ENCODE measurements at regions not wholly inside any gene's neighbourhood (a gene's known extent, or its start where the extent isn't known, plus 50 kb on each side); places are given as distances from the start of the nearest gene placed in this dataset.

DNA sequence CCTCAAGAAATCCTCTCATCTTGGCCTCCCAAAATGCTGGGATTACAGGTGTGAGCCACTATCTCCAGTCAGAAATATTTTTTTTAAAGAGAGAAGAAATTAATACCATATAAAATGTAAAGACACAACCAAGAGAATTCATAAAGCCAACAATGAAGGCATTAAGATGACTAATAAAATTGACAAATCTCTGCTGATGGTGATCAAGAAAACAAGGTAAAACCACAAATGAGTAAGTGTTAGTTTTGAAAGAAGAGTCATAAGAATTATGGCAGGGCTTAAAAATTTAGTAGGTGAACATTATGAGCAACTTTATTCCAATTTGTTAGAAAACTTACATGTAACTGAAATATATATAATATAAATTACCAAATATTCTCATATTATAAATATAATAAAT lies 752.8 kb upstream of the CELF4 start:
- Histone ChIP-seq H3K4me2 (ENCODE audit: low read length) (no peak overlapping the region), H3F3A (ENCODE audit: control insufficient read depth, insufficient read depth) (no peaks in the 10 kb centered on the region), H3K9me2 (replicated peaks; ENCODE audit: control insufficient read depth, low read length) (no peaks in the 10 kb centered on the region), H3K27ac (ENCODE audit: low read depth, low read length) (no peak overlapping the region), H3K36me3 (ENCODE audit: control insufficient read depth, low read length) (no peaks in the 10 kb centered on the region), H4K20me1 (ENCODE audit: control insufficient read depth, insufficient read depth, low read depth, low read length) (no peaks in the 10 kb centered on the region), H3K79me2 (ENCODE audit: control insufficient read depth, low read length) (no peaks in the 10 kb centered on the region), H3K4me1 (ENCODE audit: control insufficient read depth, low read length) (no peaks in the 10 kb centered on the region), H3K27me3 (ENCODE audit: control insufficient read depth, low read length) (no peaks in the 10 kb centered on the region), H3K9me3 (ENCODE audit: control insufficient read depth, insufficient read depth, low read length) (no peaks in the 10 kb centered on the region), H3K4me3 (ENCODE audit: low read length) (no peak overlapping the region)
- no peak for TF ChIP-seq EZH2phosphoT487 (IDR thresholded peaks at IDR 0.05; ENCODE audit: borderline replicate concordance, low read length)
- TF ChIP-seq, protein P1, sequence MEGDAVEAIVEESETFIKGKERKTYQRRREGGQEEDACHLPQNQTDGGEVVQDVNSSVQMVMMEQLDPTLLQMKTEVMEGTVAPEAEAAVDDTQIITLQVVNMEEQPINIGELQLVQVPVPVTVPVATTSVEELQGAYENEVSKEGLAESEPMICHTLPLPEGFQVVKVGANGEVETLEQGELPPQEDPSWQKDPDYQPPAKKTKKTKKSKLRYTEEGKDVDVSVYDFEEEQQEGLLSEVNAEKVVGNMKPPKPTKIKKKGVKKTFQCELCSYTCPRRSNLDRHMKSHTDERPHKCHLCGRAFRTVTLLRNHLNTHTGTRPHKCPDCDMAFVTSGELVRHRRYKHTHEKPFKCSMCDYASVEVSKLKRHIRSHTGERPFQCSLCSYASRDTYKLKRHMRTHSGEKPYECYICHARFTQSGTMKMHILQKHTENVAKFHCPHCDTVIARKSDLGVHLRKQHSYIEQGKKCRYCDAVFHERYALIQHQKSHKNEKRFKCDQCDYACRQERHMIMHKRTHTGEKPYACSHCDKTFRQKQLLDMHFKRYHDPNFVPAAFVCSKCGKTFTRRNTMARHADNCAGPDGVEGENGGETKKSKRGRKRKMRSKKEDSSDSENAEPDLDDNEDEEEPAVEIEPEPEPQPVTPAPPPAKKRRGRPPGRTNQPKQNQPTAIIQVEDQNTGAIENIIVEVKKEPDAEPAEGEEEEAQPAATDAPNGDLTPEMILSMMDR (IDR thresholded peaks at IDR 0.05; ENCODE audit: low read depth, low read length, poor library complexity, severe bottlenecking): no peak

DNA sequence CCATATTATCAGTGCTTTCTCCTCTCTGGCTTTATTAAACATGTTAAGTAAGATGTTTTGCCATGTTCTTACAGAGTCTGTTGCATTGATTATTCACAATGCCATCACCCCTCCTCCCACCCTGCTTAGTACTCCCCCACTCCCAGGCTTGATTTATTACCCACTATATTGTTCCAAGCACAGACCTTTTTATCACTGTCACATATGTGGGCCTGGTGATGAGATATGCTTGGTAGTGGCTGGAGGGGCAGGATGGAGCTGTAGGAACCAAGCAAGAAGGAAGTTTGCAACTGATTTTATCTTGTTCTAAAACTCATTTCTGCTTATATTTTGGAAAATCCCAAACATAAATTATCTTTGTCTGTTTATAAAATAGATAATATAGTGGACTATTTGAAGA lies 748.2 kb upstream of the CELF4 start:
- no peak overlapping the region for H3K27ac ChIP-seq (ENCODE audit: low read depth, low read length)
- H3K36me3 ChIP-seq (ENCODE audit: control insufficient read depth, low read length): no peaks in the 10 kb centered on the region
- no peaks in the 10 kb centered on the region for H3F3A ChIP-seq (ENCODE audit: control insufficient read depth, insufficient read depth)
- H3K27me3 ChIP-seq (ENCODE audit: control insufficient read depth, low read length): no peaks in the 10 kb centered on the region
- no peaks in the 10 kb centered on the region for H4K20me1 ChIP-seq (ENCODE audit: control insufficient read depth, insufficient read depth, low read depth, low read length)
- H3K4me2 ChIP-seq (ENCODE audit: low read length): no peak overlapping the region
- no peaks in the 10 kb centered on the region for H3K79me2 ChIP-seq (ENCODE audit: control insufficient read depth, low read length)
- no peaks in the 10 kb centered on the region for H3K9me3 ChIP-seq (ENCODE audit: control insufficient read depth, insufficient read depth, low read length)
- no peaks in the 10 kb centered on the region for H3K4me1 ChIP-seq (ENCODE audit: control insufficient read depth, low read length)
- TF ChIP-seq EZH2phosphoT487 (IDR thresholded peaks at IDR 0.05; ENCODE audit: borderline replicate concordance, low read length): no peak
- TF ChIP-seq, protein P1 (IDR thresholded peaks at IDR 0.05; ENCODE audit: low read depth, low read length, poor library complexity, severe bottlenecking): no peak
- no peak overlapping the region for H3K4me3 ChIP-seq (ENCODE audit: low read length)
- no peaks in the 10 kb centered on the region for H3K9me2 ChIP-seq (replicated peaks; ENCODE audit: control insufficient read depth, low read length)

DNA sequence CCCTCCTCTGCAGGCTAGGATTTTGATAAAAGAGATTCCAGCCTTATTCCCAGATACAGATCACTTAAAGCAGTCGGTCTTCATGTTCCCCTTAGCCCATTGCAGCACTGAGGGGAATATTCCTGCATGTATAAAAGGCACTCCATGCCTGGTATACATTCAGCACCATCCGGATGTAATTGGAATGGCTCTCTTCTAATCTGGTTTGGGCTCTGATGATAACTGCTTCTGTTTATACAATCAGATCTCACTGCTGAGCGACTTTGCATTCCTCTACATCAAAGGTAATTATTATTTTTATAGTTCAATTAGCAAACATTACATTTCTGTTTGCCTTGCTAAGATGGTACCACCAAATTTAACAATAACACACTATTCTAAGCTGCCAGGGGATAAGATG lies 746.9 kb upstream of the CELF4 start:
- no peaks in the 10 kb centered on the region for H3K4me1 ChIP-seq (ENCODE audit: control insufficient read depth, low read length)
- no peaks in the 10 kb centered on the region for H3K79me2 ChIP-seq (ENCODE audit: control insufficient read depth, low read length)
- TF ChIP-seq EZH2phosphoT487 (IDR thresholded peaks at IDR 0.05; ENCODE audit: borderline replicate concordance, low read length): no peak
- TF ChIP-seq, protein P1 (IDR thresholded peaks at IDR 0.05; ENCODE audit: low read depth, low read length, poor library complexity, severe bottlenecking): no peak
- H3K9me2 ChIP-seq (replicated peaks; ENCODE audit: control insufficient read depth, low read length): no peaks in the 10 kb centered on the region
- H3K36me3 ChIP-seq (ENCODE audit: control insufficient read depth, low read length): no peaks in the 10 kb centered on the region
- no peak overlapping the region for H3K4me3 ChIP-seq (ENCODE audit: low read length)
- no peak overlapping the region for H3K27ac ChIP-seq (ENCODE audit: low read depth, low read length)
- no peaks in the 10 kb centered on the region for H3F3A ChIP-seq (ENCODE audit: control insufficient read depth, insufficient read depth)
- H3K9me3 ChIP-seq (ENCODE audit: control insufficient read depth, insufficient read depth, low read length): no peaks in the 10 kb centered on the region
- no peaks in the 10 kb centered on the region for H3K27me3 ChIP-seq (ENCODE audit: control insufficient read depth, low read length)
- H4K20me1 ChIP-seq (ENCODE audit: control insufficient read depth, insufficient read depth, low read depth, low read length): no peaks in the 10 kb centered on the region
- no peak overlapping the region for H3K4me2 ChIP-seq (ENCODE audit: low read length)

DNA sequence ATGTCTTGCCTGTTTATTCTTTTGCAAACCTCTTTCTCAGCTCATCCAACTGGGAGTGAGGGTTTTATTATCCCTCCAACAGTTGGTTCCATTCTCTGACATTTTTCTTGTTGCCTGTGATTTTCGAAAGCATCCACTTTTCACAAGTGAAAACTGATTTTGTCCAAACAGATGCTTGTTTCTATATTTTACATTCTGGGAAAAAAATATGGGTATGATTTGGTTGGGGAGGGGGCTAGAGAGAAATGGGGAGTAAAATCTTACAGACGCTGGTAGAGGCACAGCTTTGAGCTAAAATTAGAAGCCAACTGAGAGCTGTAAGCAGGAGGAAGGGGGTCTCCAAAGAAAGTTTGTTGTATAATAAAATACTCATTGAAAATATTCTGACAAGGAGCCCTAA lies 745.3 kb upstream of the CELF4 start:
- no peaks in the 10 kb centered on the region for H3K27me3 ChIP-seq (ENCODE audit: control insufficient read depth, low read length)
- H3K79me2 ChIP-seq (ENCODE audit: control insufficient read depth, low read length): no peaks in the 10 kb centered on the region
- H3K27ac ChIP-seq (ENCODE audit: low read depth, low read length): no peak overlapping the region
- H3K9me2 ChIP-seq (replicated peaks; ENCODE audit: control insufficient read depth, low read length): no peaks in the 10 kb centered on the region
- no peak overlapping the region for H3K4me2 ChIP-seq (ENCODE audit: low read length)
- H3K4me3 ChIP-seq (ENCODE audit: low read length): no peak overlapping the region
- no peaks in the 10 kb centered on the region for H3F3A ChIP-seq (ENCODE audit: control insufficient read depth, insufficient read depth)
- no peaks in the 10 kb centered on the region for H4K20me1 ChIP-seq (ENCODE audit: control insufficient read depth, insufficient read depth, low read depth, low read length)
- no peaks in the 10 kb centered on the region for H3K36me3 ChIP-seq (ENCODE audit: control insufficient read depth, low read length)
- no peaks in the 10 kb centered on the region for H3K4me1 ChIP-seq (ENCODE audit: control insufficient read depth, low read length)
- no peaks in the 10 kb centered on the region for H3K9me3 ChIP-seq (ENCODE audit: control insufficient read depth, insufficient read depth, low read length)
- TF ChIP-seq, protein P1 (IDR thresholded peaks at IDR 0.05; ENCODE audit: low read depth, low read length, poor library complexity, severe bottlenecking): no peak
- TF ChIP-seq EZH2phosphoT487 (IDR thresholded peaks at IDR 0.05; ENCODE audit: borderline replicate concordance, low read length): no peak

Data from DOHH2 (cell line).